KBM-7 (cell line): ENCODE measurements at regions not wholly inside any gene's neighbourhood (a gene's known extent, or its start where the extent isn't known, plus 50 kb on each side); places are given as distances from the start of the nearest gene placed in this dataset.

Source experiments
- DNase-seq: peaks from one replicate; pipeline ENCODE4 v3.0.0-alpha.2; 2015
- in situ Hi-C: fragments of 300-500 bp; cut with MboI; formaldehyde crosslinking; loops from 2 replicates; pipeline ENCODE4 v1.14.3; 2020; ENCODE audit warnings: low sequenced_read_pairs, low pct_unique_long_range_greater_than_20kb, mixed read lengths

DNA sequence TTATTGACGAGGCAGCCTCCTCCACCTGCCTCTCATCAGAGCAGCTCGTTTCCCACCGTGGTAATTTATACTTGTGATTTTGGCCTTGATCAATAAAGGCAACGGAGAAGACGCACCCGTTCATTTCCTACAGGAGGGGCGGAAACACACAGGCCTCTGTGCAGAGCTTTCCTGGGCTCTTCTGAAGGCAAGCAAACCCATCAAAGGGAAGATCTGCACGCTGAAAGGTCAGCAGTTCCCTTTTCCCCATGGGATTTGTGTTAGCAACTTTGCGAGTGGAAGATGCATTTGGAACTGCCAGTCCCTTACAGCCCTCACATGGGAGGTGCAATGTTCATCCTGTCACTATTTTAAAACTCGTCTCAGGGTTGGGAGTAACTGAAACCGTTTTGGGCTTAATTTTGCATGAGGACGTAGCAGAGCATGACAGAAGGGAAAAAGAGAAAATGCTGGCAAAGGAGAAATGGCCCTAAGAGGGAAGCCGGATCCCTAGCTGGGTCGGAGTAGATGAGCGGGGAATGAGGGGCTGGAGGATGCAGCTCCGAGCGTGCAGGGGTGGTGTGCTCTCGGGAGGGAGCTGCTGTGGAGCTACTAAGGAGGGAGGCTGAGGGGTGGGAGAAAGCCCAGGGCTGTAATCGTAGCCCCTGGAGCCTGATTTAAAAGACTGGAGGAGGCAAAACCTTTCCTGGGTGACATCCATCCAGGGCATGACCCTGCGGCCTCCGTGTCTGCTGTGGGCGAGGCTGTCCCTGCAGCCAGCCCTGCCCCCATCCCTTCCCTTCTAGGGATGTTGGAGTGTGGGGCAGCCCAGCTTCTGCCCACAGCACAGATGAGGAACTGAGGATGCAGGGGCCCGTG, 111.1 kb upstream of the FAM20C start:
- no peak for DNase-seq
- in situ Hi-C loops, result no loop called here

DNA sequence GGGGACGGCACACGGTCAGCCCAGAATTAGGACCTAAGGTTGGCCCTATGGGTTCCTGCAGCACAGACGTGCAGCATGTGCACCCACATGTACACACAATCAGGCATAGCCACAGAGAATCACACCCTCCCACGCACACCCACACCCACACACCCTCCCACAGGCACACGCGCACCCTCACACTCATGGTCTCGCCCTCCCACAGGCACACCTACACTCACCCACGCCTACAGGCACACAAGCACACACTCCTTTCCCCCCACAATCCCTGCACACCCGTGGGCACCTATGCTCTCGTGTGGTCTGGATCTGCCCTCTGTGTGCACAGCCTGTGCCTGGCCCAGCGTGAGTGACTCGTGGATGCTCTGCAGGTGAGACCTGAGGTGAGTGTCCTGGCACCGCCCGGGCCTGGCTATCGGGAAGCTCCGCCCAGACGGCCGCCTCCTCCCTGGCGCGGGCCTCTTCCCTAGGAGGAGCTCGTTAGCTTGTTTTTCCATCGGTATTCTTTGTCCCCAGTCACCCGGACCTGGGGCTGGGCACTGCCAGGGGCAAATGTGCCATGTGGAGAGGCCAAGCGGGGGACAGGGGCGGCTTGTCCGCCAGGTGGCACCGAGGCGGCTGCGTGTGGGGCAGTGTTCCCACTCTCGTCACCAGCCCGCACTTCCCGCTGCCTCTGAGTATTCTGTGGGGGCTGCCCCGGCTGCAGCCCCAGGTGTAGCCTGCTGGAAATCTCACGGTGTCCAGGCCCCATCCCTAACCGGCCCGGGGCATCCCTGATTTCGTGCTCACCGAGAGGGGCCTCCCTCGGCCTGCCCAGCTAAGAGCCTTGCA, 110.2 kb upstream of the FAM20C start:
- in situ Hi-C loops, result no loop called here
- no peak for DNase-seq

DNA sequence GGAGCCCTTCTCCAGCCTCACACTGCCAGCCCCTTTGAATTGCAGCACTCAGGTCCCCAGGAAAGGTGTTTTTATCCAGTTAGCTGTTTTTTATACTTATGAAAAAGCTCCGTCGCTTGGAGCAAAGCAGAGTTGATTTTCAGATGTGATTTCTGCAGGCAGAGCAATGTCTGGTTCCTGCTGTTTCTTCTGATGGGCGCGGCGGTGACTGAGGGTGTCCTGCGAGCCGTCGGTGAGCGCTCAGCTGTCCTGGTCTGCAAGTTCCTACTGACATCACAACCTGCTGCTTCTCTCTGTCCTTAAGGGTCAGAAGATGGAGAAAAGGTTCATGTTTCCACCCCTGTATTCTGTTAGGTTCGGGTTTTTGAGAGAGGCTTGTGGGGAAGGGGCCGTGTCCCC, 109.6 kb upstream of the FAM20C start:
- no peak for DNase-seq
- in situ Hi-C loops, result no loop called here

DNA sequence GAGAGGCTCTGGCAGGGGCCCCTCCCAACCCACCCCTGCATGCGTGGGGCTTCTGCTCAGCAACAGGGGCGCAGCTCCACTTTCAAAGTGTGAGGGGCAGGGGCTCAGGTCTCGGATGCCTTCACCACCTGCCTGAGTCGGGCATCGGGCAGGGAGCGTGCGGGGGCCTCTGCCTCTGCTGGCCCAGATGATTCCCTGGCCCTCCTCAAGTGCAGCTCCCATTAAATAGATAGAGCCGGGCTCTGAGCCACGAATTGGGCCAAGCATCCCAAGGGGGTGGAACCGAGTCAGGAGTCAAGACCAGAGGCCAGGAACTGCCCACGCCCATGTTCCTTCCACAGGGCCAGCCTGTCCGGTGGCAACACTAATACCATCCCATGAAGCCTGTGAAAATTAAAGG, 108.9 kb upstream of the FAM20C start:
- in situ Hi-C loops, result no loop called here
- DNase-seq, result no peak

DNA sequence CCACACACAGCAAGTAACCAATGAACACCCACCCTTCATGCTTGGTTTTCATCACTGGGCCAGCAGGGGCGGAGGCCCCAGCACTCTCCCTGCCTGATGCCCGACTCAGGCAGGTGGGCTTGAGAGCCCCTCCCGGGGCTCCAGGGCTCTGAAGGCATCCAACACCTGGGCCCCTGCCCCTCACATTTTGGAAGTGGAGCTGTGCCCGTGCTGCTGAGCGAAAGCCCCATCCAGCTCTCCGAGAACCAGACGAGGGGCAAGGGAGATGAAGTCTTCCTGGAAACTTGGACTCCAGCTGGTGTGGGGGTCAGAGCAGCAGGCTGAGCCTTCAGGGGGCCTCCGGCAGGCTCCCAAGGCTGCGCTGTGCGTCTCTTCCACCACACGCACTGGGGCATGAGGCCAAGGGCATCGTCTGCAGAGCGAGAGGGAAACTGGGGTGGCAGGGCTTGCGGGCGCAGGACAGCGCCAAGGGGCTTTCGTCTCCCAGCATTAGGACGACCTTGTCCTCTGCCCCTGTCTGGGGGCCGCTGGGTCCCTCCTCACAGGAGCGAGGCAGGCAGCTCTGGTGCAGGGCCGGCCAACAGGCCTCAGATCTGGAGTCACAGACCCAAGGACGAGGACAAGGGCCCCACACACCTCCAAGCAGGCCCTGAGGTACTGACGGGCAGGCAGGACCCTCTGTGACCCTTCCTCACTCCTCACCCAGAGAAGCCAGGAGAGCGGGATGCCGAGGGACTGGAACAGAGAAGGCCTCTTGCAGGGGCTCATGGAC, 108.3 kb upstream of the FAM20C start:
- DNase-seq, result no peak
- in situ Hi-C loops, result no loop called here

DNA sequence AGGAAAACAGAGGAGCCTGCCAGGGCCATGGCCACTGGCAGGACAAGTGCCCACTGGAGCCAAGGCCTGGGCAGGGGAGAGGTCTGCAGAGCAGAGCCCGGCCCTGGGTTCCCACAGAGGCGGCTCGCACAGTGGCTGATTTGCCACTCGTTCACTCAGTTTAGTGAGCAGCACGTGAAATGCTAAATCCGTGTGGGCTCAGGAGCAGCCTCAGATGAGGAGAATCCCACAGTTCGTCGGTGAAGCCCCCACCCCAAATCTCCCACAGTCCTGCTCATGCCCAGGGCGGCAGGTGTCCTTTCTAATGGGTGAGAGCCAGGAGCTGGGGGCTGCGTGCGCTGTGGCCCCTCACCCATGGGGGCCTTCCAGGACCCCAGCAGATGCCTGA, 107.7 kb upstream of the FAM20C start:
- in situ Hi-C loops, result no loop called here
- DNase-seq, result no peak

DNA sequence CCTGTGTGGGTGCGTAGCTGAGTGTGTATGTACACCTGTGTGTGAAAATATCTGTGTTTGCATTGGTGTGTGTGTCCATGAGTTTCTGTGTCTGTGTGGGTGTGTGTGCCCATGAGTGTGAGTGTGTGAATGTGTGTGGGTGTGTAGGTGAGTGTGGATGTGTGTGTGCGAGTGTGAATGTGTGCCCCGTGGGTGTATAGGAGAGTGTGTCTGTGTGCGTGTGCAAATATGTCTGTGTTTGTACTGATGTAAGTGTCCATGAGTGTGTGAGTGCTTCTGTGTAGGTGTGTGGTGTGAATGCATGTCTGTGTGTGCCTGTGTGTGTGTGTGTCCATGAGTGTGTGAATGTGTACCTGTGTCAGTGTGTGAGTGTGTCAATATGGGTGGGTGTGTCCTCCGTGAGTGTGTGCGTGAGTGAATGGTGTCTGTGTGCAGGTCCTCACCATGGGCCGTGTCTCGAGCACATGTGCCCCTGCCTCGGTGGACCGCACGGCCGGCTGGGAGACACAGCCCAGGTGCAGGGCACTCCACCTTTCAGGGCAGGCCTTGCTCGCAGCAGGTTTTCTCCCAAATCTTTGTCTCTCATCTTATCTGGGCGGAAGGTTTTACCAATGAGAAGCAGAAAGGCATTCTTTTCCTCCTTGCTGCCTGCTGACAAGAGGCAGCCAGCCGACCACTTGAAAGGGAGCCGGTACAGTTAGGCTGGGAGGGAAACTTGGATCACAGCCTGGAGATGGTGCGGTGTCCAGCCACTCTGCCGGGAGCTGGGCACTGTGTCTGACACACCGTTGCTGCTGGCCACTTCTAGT, 107.1 kb upstream of the FAM20C start:
- in situ Hi-C loops, result no loop called here
- no peak for DNase-seq

DNA sequence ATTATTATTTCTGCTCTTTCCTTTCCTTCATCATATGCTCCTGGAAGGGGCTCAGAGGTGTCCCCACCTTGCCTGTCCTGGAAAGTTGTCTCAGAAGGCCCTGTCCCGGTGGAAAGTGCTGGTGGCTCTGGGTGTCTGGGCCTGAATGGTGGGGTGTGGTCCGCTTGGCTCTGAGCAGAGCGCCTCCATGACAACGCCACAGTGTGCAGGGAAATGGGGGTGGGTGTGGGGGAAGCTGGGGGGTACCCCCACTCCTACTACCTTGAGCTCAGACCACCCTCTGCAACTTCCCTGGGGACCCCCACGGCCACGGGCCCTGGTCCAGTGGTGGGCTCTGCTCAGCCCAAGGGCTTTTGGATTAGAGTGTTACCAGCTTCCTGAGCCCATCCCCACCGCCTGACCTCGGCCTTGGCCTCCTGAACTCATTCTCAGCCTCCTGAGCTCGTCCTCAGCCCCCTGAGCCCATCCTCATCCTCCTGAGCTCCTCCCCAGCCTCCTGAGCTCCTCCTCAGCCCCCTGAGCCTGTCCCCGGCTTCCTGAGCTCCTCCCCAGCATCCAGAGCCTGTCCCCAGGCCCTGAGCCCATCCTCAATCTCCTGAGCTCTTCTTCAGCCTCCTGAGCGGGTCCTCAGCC, 106.4 kb upstream of the FAM20C start:
- DNase-seq, result no peak
- in situ Hi-C loops, result no loop called here

DNA sequence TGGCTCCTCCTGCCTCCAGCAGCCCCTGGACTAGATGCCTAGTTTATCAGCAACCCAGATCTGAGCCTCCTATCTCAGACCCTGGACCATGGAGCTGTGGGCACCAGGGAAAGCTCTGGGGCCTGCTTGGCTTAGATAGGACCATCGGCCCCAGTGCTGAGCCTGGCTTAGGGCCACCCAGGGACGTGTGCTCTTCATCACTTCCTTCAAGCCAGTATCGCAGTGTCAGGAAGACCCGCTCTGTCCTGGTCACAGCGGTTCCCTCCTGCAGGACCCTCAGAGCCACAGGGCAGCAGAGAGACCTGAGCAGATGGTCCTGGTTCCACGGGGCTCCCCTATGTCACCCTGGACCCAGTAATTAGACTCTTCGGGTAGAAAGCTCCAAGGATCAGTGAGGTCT, 105.7 kb upstream of the FAM20C start:
- in situ Hi-C loops, result no loop called here
- no peak for DNase-seq

DNA sequence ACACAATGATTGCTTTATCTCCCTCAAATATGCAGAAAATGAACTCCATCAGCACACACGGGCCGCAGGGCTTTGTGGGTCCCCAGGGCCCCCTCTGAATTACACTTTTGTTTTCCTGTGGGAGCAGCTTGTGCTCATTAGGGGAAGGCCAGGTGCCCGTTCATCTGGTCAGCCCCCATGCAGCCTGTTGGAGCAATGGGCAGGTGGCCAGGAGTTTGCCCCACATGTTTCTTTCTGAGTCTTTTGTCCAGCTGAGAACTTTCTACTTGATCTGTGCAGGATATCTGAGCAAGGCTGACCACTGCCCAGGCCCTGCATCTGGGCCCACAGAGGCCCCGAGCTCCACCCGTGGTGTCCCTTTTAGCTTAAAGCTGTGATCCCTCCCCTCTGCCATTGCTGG, 105.3 kb upstream of the FAM20C start:
- DNase-seq, result no peak
- in situ Hi-C loops, result no loop called here

DNA sequence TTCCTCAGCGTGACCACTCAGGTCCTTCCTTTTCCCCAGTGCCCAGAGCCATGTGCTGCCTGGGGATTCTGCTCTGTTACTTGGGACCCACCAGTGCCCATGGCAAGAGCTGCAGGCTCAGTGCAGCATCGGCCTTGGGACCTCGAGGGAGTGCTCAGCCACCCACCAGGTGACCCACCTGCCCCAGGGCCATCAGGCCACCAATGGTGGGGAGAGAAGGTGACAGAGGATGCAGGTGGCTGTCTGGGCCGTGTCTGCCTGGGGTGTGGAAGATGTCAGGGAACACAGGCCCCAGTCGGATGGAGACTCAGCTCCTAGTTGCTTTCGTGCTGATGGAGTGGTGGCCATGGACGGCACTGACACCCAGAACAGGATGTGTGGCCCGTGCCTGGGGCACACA, 104.7 kb upstream of the FAM20C start:
- DNase-seq, result no peak
- in situ Hi-C loops, result no loop called here

DNA sequence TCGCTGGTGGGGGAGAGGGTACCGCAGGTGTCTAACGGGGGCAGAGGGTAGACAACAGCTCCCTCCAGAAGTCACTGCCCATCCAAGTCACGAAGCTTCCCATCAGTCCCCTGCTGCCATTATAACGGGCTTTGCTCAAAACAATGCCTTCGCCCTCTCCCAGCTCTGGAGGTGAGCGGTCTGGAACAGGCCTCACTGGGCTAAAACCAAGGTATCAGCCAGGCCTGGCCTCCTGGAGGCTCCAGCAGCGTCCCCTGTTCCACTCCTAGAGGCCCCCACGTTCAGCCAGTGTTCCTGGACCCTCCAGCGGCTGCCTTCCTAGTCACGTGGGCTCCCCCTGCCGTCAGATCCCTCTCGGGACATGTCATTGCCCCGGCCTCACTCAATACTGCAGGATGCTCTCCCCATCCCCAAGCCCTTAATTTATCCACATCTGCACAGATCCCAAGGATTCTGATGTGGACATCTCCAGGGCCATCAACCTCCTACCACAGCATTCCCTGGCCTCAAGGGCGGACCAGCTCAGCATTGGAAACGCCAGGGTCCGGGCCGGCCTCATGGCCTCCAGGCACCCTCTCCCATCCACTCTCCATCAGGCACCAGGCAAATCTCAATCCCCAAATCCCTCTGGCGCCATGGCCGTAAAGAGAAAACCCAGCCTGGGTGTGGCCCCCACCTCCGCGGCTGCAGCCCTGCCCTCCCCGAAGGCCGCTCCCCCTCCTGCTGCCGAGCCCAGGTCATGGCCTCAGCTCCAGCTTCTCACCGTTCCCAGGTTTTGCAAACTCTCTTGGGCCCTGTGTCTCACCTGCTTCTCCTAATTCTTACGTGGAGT, 104.1 kb upstream of the FAM20C start:
- DNase-seq, result no peak
- in situ Hi-C loops, result no loop called here

DNA sequence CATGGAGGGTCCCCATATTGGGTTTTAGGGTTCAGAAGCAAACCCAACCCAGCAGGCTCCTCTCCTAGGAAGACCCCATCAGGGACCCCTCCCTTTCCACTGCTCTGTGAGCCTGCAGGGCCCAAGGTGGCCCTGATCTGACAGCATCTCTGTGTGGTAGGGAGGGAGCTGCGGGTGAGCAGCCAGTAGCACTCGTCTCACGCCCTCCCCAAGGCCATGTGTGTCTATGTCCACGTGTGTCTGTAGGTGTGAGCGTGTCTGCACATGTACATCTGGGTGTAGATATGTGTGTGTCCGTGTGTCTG, 103.5 kb upstream of the FAM20C start:
- DNase-seq, result no peak
- in situ Hi-C loops, result no loop called here

DNA sequence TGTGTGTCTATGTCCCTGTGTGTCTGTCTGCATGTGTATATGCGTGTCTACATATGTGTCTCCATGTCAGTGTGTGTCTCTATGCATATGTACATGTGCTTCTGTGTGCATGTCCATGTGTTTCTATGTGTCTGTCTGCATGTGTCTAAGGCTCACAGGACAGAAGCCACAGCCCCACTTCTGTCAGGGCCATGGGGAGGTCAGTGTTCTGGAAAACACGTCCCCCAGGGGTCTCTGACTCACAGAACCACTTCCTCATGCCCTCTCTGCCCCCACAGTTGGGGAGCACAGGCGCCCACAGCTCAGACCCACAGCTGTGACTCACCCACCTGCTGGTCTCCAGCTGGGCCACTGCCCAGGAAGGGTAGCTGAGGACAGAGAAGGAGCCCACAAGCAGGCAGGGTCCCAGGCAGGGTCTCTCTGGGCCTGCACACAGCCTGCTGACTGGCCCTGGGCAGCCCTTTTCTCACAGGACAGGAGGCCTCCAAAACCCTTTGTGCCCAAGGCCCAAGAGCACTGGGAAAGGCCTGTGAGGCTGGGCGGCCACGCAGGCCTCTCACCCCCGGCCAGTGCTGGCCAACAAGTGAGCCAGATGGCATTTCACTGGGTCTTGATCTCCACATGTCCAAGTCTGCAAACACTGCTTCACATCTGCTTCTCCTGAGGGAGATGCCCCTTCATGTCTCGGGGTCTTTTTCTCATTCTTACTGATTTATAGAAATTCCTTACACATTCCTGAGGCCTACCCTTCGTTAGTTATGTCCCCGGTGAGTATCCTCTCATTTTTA, 102.9 kb upstream of the FAM20C start:
- in situ Hi-C loops, result no loop called here
- DNase-seq, result peak; percentile 62

DNA sequence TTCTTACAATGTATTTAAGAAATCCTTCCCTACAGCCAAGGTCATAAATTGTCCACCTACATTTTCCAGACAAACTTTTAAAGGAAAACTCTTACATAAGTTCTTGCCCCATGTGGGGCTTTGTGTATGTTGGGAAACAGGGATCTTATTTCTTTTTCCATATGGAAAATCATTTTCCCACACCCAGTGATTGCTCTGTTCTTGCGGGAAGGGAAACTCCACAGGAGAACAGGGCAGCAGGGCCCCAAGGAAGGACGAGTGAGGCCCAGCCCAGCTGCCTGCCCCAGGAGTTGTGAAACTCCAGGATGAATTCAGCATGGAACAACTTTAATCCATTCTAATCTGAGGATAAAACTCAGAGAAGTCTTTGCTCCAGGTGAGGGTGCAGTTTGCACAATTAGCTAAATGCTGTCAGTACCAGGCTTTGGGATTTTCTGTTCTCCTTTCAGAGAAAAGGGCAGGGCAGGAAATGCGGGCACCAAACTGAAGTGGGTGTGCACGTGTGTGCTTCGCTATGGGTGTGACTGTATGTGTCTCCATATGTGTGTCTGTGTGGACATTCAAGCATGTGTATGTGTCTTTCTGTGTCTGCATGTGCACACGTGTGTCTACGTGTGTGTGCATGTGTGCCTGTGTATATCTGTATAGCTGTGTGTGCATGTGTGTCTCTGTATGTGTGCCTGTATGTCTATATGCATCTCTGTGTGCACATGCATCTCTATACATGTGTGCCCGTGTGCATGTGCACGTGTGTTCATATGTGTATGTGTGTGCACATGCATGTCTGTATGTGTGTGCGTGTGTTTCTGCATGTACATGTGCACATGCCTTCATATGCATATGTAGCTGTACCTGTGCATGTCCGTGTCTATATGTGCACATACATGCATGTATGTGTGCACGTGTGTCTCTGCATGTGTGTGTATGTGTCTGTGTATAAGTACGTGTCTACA, 102.0 kb upstream of the FAM20C start:
- DNase-seq, result no peak
- in situ Hi-C loops, result no loop called here
